ENCODE measurements at regions not wholly inside any gene's neighbourhood (a gene's known extent, or its start where the extent isn't known, plus 50 kb on each side); places are given as distances from the start of the nearest gene placed in this dataset.

- no peak for TF ChIP-seq CHAMP1 (IDR thresholded peaks at IDR 0.05)
These were observed 369.5 kb downstream of the UBE2NL start (continued) for GRCh38 chrX:144253356-144253755.

GRCh38 chrX:144259054-144259453 lies 375.2 kb downstream of the UBE2NL start:
- Histone ChIP-seq H3K4me2 (ENCODE audit: insufficient read depth, low read length) (no peak overlapping the region), H3K9me3 (replicated peaks; ENCODE audit: control insufficient read depth, insufficient read depth, low read depth, low read length) (no peaks in the 10 kb centered on the region), H3K4me3 (no peak overlapping the region), H4K20me1 (replicated peaks; ENCODE audit: control insufficient read depth, insufficient read depth, low read length) (no peaks in the 10 kb centered on the region), H3K27ac (ENCODE audit: extremely low read depth, low read depth, low read length) (no peak overlapping the region), H2AFZ (ENCODE audit: low read depth, low read length) (no peak overlapping the region), H3K4me1 (replicated peaks in 1 of 2; ENCODE audit: control insufficient read depth in 2 of 2, insufficient read depth in 2 of 2, low read length in 2 of 2) (no peaks in the 10 kb centered on the region), H3K9me1 (ENCODE audit: control insufficient read depth, insufficient read depth, low read length) (no peaks in the 10 kb centered on the region), H3K27me3 (ENCODE audit: control insufficient read depth in 2 of 2, insufficient read depth in 2 of 2, low read length in 2 of 2) (no peaks in the 10 kb centered on the region), H3K79me2 (ENCODE audit: control insufficient read depth, insufficient read depth, low read length) (no peaks in the 10 kb centered on the region), H3K9ac (ENCODE audit: insufficient read depth in 1 of 2, low read depth in 2 of 2, low read length in 2 of 2) (no peak overlapping the region), H3K36me3 (ENCODE audit: control insufficient read depth, insufficient read depth, low read length) (no peaks in the 10 kb centered on the region)
- no peak for ATAC-seq
- no peak for DNase-seq (ENCODE audit: extremely low read depth in 1 of 4, low spot score in 3 of 4)
- TF ChIP-seq KHSRP (IDR thresholded peaks at IDR 0.05) (no peak), ZBTB43 (CRISPR knock-in tag; IDR thresholded peaks at IDR 0.05) (no peak), MTF1 (CRISPR knock-in tag; IDR thresholded peaks at IDR 0.05; ENCODE audit: borderline replicate concordance) (no peak), HMBOX1 (IDR thresholded peaks at IDR 0.05) (no peak), KLF10 (CRISPR knock-in tag; IDR thresholded peaks at IDR 0.05) (no peak), NKRF (IDR thresholded peaks at IDR 0.05; ENCODE audit: borderline replicate concordance) (no peak)
- in situ Hi-C loops (cut with MboI) (loop anchor here (10.0 kb wide), 1 partner anchor 884 kb away; no protein-coding TSS in a partner anchor), intact Hi-C loops (cut with micrococcal nuclease) (no loop called here)
- ChIA-PET CTCF (ENCODE audit: low intra/inter-chr PET ratio) (no interaction called here), POLR2A (no interaction called here)
- BruUV-seq (replicated peaks), result no TSS peak
- WGBS (ENCODE audit: insufficient coverage, low coverage, missing lambda C conversion rate), result 0% methylated on average over 3 of the region's 3 CpGs
- FAIRE-seq, result no peak
